Mucosa of descending colon (tissue), 3 donors: ENCODE measurements at regions not wholly inside any gene's neighbourhood (a gene's known extent, or its start where the extent isn't known, plus 50 kb on each side); places are given as distances from the start of the nearest gene placed in this dataset.

Source experiments
- ATAC-seq: fragments of 200-7000 bp; cut with Tn5 transposase; one replicate; pipeline ENCODE4 v1.9.1; 2020; ENCODE audit warnings: mild to moderate bottlenecking, moderate library complexity
- DNase-seq, 3 donors: peaks; one replicate each; pipeline ENCODE4 v3.0.0-alpha.2; 2020
- H3K36me3 ChIP-seq: fragments of 200-600 bp; one replicate; pipeline ENCODE4 v1.8.0; 2021; ENCODE audit warnings: low read depth, mild to moderate bottlenecking
- H3K4me1 ChIP-seq: fragments of 200-600 bp; one replicate; pipeline ENCODE4 v1.8.0; 2021; ENCODE audit warnings: low read depth, mild to moderate bottlenecking
- H3K4me3 ChIP-seq: fragments of 200-600 bp; one replicate; pipeline ENCODE4 v1.8.0; 2021; ENCODE audit warnings: mild to moderate bottlenecking
- H3K9me3 ChIP-seq: fragments of 200-600 bp; one replicate; pipeline ENCODE4 v1.8.0; 2021; ENCODE audit warnings: mild to moderate bottlenecking
- intact Hi-C, 2 donors: fragments of 100-400 bp; cut with DNase I in 1 of 2; cut with micrococcal nuclease in 1 of 2; formaldehyde crosslinking; loops; one replicate each; pipeline versions ENCODE4 v1.11.0 to v1.11.1; 2022; cut with DNase I, micrococcal nuclease
- TF ChIP-seq, protein P1 (sequence below): fragments of 200-600 bp; IDR thresholded peaks from one replicate; pipeline ENCODE4 v1.8.0; 2022; ENCODE audit warnings: antibody characterized with exemption, mild to moderate bottlenecking
- donor health status: DM: no; HTN: no; CAD: no; lungs with moderate emphysema.
- donor health status: DM: no; HTN: no; CAD: no.
- donor health status: DM: no; HTN: yes; CAD: no.

DNA sequence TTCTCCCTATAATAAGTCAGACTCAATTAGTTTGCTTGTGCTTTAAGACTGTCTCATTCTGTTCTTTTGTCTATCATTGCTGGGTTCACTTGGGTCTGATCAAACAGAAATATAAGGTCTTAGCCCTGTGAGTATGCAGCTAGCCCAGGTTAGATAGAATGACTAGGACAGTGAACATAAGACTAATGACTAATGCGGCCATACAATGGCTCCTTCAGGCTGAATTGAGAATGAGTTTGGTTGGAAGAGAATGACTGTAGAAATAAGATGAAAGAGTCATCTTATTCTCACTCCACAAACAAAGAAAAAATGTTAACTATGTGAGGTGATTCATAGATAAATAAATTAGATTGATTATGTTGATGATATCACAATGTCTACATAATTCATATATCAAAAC lies 50.1 kb upstream of the OBI1 start:
- ATAC-seq: no peak
- Histone ChIP-seq H3K4me1 (no peaks in the 10 kb centered on the region), H3K9me3 (no peaks in the 10 kb centered on the region), H3K4me3 (no peak overlapping the region), H3K36me3 (no peaks in the 10 kb centered on the region)
- DNase-seq: no peak
- TF ChIP-seq, protein P1, sequence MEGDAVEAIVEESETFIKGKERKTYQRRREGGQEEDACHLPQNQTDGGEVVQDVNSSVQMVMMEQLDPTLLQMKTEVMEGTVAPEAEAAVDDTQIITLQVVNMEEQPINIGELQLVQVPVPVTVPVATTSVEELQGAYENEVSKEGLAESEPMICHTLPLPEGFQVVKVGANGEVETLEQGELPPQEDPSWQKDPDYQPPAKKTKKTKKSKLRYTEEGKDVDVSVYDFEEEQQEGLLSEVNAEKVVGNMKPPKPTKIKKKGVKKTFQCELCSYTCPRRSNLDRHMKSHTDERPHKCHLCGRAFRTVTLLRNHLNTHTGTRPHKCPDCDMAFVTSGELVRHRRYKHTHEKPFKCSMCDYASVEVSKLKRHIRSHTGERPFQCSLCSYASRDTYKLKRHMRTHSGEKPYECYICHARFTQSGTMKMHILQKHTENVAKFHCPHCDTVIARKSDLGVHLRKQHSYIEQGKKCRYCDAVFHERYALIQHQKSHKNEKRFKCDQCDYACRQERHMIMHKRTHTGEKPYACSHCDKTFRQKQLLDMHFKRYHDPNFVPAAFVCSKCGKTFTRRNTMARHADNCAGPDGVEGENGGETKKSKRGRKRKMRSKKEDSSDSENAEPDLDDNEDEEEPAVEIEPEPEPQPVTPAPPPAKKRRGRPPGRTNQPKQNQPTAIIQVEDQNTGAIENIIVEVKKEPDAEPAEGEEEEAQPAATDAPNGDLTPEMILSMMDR: no peak
- intact Hi-C loops: no loop called here
